CD4-positive, alpha-beta T cell treated with Interleukin-17A for 4 hours (primary cell): ENCODE measurements at regions not wholly inside any gene's neighbourhood (a gene's known extent, or its start where the extent isn't known, plus 50 kb on each side); places are given as distances from the start of the nearest gene placed in this dataset.

Source experiments
- DNase-seq: peaks from one replicate; pipeline ENCODE4 v3.0.0-alpha.2; 2020; ENCODE audit warnings: mixed read lengths

- DNase-seq: no peak
Measured at GRCh38 chr7:70994176-70994575, 137.8 kb upstream of the GALNT17 start.

- DNase-seq: no peak
Measured at GRCh38 chr7:70997261-70997660, 134.7 kb upstream of the GALNT17 start.

- no peak for DNase-seq
Measured at GRCh38 chr7:71005109-71005508, 126.8 kb upstream of the GALNT17 start.

- no peak for DNase-seq
Measured at GRCh38 chr7:71009636-71010035, 122.3 kb upstream of the GALNT17 start.

GRCh38 chr7:71015252-71015900 is 116.6 kb upstream of the GALNT17 start:
- no peak for DNase-seq

- no peak for DNase-seq
Measured at GRCh38 chr7:71016401-71016800, 115.5 kb upstream of the GALNT17 start.

GRCh38 chr7:71017602-71018001 is 114.3 kb upstream of the GALNT17 start:
- DNase-seq: no peak

- no peak for DNase-seq
Measured at GRCh38 chr7:71019706-71020105, 112.2 kb upstream of the GALNT17 start.

GRCh38 chr7:71021131-71021530 is 110.8 kb upstream of the GALNT17 start:
- DNase-seq: no peak

- no peak for DNase-seq
Measured at GRCh38 chr7:71026680-71027079, 105.3 kb upstream of the GALNT17 start.

- DNase-seq: no peak
Measured at GRCh38 chr7:71034243-71034642, 97.7 kb upstream of the GALNT17 start.

GRCh38 chr7:71042591-71042990 is 89.4 kb upstream of the GALNT17 start:
- no peak for DNase-seq

- no peak for DNase-seq
Measured at GRCh38 chr7:71050492-71050891, 81.5 kb upstream of the GALNT17 start.

GRCh38 chr7:71055504-71055903 is 76.4 kb upstream of the GALNT17 start:
- DNase-seq: no peak

GRCh38 chr7:71077743-71078476 is 54.0 kb upstream of the GALNT17 start:
- no peak for DNase-seq
